Natural killer cell (primary cell): ENCODE measurements at regions not wholly inside any gene's neighbourhood (a gene's known extent, or its start where the extent isn't known, plus 50 kb on each side); places are given as distances from the start of the nearest gene placed in this dataset.

ENCODE experiments used
- ATAC-seq, 3 donors: fragments of 150-1000 bp in 2 of 3; fragments of 200-7000 bp in 1 of 3; cut with Tn5 transposase; 1 replicate in 1 of 3; 2 replicates in 2 of 3; pipeline ENCODE4 v1.10.0; 2021; ENCODE audit warnings: mild to moderate bottlenecking in 2 of 3, moderate library complexity in 2 of 3
- DNase-seq, 2 donors: peaks; one replicate each; pipeline versions ENCODE4 v3.0.0 to v3.0.0-alpha.2; 2013 to 2021; ENCODE audit warnings: mixed read lengths in 1 of 2
- H3K27ac ChIP-seq: one replicate; pipeline ENCODE4 v1.5.1; 2013; ENCODE audit warnings: mild to moderate bottlenecking, low read length
- H3K27me3 ChIP-seq: one replicate; pipeline ENCODE4 v1.6.1; 2013; ENCODE audit warnings: low read length; ENCODE audit not compliant: control insufficient read depth, insufficient read depth
- H3K36me3 ChIP-seq: one replicate; pipeline ENCODE4 v1.6.1; 2013; ENCODE audit warnings: low read length; ENCODE audit not compliant: control insufficient read depth, insufficient read depth
- H3K4me1 ChIP-seq: one replicate; pipeline ENCODE4 v1.6.1; 2013; ENCODE audit warnings: low read length; ENCODE audit not compliant: control insufficient read depth, insufficient read depth
- H3K4me3 ChIP-seq: one replicate; pipeline ENCODE4 v1.5.1; 2013; ENCODE audit warnings: low read length
- H3K9me3 ChIP-seq: one replicate; pipeline ENCODE4 v1.6.1; 2013; ENCODE audit warnings: low read length; ENCODE audit not compliant: control insufficient read depth, insufficient read depth
- H3K27ac Mint-ChIP-seq, 2 donors: one replicate each; pipeline ENCODE4 v1.8.0; 2022; ENCODE audit warnings: mild to moderate bottlenecking in 2 of 2, mixed read lengths in 2 of 2, moderate library complexity in 1 of 2
- H3K27me3 Mint-ChIP-seq, 2 donors: one replicate each; pipeline ENCODE4 v1.8.0; 2022; ENCODE audit warnings: low read depth in 2 of 2, mixed read lengths in 2 of 2
- H3K36me3 Mint-ChIP-seq: one replicate; pipeline ENCODE4 v1.8.0; 2022; ENCODE audit warnings: mixed read lengths
- H3K4me1 Mint-ChIP-seq, 2 donors: one replicate each; pipeline ENCODE4 v1.8.0; 2022; ENCODE audit warnings: mixed read lengths in 2 of 2
- H3K4me3 Mint-ChIP-seq: one replicate; pipeline ENCODE4 v1.8.0; 2022; ENCODE audit warnings: mild to moderate bottlenecking, moderate library complexity, mixed read lengths
- H3K9me3 Mint-ChIP-seq, 2 donors: one replicate each; pipeline ENCODE4 v1.8.0; 2022; ENCODE audit warnings: mixed read lengths in 2 of 2
- WGBS: methylation state at CpG from one replicate; pipeline ENCODE4 v1.1.7; 2013; ENCODE audit warnings: missing lambda C conversion rate; ENCODE audit not compliant: insufficient coverage; 5-methylcytosine and 5-hydroxymethylcytosine counted together
- intact Hi-C: fragments of 100-400 bp; cut with micrococcal nuclease; formaldehyde crosslinking; loops from one replicate; pipeline ENCODE4 v1.14.2; 2022
- TF ChIP-seq, protein P1 (sequence below): fragments of 200-600 bp; IDR thresholded peaks from one replicate; pipeline ENCODE4 v1.8.0; 2022; ENCODE audit warnings: antibody characterized with exemption

DNA sequence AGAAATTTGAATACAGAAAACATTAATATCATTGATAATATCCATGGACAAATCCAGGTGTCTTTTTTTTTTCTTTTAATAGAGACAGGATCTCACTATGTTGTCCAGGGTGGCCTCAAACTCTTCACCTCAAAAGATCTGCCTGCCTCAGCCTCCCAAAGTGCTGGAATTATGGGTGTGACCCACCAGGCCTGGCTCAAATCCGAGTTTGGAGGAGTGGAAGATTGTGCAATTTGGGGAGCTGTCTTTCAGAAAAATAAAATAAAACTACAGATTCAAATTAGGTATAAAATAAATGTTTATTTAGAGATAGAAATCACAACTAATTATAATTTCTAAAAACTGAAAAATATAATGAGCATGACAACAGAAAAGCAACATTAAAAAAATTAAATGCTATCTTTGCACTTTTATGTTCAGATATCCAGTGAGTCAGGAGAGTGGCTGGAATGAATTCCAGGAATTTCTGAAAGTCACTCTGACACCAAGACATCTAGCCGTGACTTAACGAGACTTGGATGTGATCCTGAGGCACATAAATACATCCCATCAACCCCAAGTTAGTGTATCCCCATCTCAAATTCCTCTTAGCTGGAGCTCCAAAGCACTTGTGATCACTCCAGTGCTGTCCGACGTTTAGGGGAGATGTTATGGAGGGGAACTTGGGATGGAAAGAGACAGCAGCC, 128.6 kb upstream of the THY1 start:
- H3K4me3 Mint-ChIP-seq: no peak overlapping the region
- Histone ChIP-seq H3K27me3 (no peaks in the 10 kb centered on the region), H3K27ac (no peak overlapping the region), H3K4me3 (no peak overlapping the region), H3K4me1 (no peaks in the 10 kb centered on the region), H3K9me3 (no peaks in the 10 kb centered on the region), H3K36me3 (no peaks in the 10 kb centered on the region)
- H3K27ac Mint-ChIP-seq: no peak overlapping the region
- DNase-seq: no peak
- no peaks in the 10 kb centered on the region for H3K4me1 Mint-ChIP-seq
- H3K36me3 Mint-ChIP-seq: no peaks in the 10 kb centered on the region
- intact Hi-C loops: no loop called here
- TF ChIP-seq, protein P1, sequence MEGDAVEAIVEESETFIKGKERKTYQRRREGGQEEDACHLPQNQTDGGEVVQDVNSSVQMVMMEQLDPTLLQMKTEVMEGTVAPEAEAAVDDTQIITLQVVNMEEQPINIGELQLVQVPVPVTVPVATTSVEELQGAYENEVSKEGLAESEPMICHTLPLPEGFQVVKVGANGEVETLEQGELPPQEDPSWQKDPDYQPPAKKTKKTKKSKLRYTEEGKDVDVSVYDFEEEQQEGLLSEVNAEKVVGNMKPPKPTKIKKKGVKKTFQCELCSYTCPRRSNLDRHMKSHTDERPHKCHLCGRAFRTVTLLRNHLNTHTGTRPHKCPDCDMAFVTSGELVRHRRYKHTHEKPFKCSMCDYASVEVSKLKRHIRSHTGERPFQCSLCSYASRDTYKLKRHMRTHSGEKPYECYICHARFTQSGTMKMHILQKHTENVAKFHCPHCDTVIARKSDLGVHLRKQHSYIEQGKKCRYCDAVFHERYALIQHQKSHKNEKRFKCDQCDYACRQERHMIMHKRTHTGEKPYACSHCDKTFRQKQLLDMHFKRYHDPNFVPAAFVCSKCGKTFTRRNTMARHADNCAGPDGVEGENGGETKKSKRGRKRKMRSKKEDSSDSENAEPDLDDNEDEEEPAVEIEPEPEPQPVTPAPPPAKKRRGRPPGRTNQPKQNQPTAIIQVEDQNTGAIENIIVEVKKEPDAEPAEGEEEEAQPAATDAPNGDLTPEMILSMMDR: no peak
- WGBS: 96% methylated on average over 2 of the region's 5 CpGs
- no peak for ATAC-seq
- no peaks in the 10 kb centered on the region for H3K9me3 Mint-ChIP-seq
- H3K27me3 Mint-ChIP-seq: peaks cover 0 to 3% of the 10 kb centered on the region in 2 donors

DNA sequence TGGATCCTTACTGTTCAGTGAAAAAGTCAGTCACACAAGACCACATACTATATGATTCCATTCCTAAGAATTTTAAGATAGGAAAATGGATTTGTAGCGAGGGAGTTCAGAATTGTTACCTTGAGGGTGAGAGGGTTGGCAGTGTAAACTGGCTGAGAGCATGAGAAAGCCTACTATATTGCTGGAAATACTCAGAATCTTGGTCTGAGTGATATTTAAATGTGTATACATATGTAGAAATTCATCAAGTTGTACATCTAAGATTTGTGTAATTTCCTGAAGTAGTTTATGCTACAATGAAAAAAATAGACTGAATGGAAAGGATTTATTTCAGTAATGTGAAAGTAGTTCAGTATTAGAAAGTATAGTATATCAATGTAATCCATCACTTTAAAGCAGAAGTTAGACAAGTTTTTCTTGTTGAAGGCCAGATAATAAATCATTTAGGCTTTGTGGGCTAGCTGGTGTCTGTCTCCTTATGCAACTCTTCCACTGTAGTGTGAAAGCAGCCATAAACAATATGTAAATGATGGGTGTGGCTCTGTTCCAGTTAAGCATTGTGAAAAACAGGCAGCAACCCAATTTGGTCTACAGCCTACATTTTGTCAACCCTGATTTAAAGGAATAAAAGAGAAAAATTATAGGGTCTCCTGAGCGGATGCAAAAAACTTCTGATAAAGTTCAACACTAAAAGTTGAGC, 127.2 kb upstream of the THY1 start:
- TF ChIP-seq, protein P1: no peak
- H3K36me3 Mint-ChIP-seq: no peaks in the 10 kb centered on the region
- H3K27ac ChIP-seq: no peak overlapping the region

DNA sequence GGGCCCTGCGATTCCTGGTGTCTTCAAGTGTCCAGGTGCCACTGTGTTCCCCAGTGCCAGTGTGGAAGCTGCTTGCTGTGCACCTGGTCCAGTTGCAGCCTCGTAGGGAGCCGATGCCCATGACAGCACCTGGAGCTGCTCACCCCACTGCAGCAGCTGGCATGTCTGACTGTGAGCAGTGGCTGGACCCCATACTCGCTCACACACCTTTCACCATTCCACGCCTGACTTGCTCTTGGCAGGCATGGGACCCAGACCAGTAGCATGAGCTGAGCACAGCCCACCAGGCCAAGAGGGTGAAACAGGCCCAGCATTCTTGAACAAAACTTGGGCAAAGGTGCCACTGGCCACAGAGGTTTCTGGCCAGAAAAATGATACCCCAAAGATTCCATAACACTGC, 124.5 kb upstream of the THY1 start:
- H3K27me3 Mint-ChIP-seq: peaks cover 0 to 1% of the 10 kb centered on the region in 2 donors
- TF ChIP-seq, protein P1: no peak
- Histone ChIP-seq H3K4me3 (no peak overlapping the region), H3K27ac (no peak overlapping the region), H3K9me3 (no peaks in the 10 kb centered on the region), H3K36me3 (no peaks in the 10 kb centered on the region), H3K27me3 (no peaks in the 10 kb centered on the region), H3K4me1 (no peaks in the 10 kb centered on the region)
- DNase-seq: no peak
- intact Hi-C loops: no loop called here
- no peak overlapping the region for H3K27ac Mint-ChIP-seq
- H3K9me3 Mint-ChIP-seq: no peaks in the 10 kb centered on the region
- no peak overlapping the region for H3K4me3 Mint-ChIP-seq
- H3K36me3 Mint-ChIP-seq: no peaks in the 10 kb centered on the region
- WGBS: 82% methylated on average over 5 of the region's 5 CpGs
- ATAC-seq: no peak
- no peaks in the 10 kb centered on the region for H3K4me1 Mint-ChIP-seq

More for the DNA sequence above, 127.2 kb upstream of the THY1 start:
- H3K4me1 Mint-ChIP-seq: no peaks in the 10 kb centered on the region
- no peaks in the 10 kb centered on the region for H3K36me3 ChIP-seq
- H3K4me1 ChIP-seq: no peaks in the 10 kb centered on the region
- H3K27ac Mint-ChIP-seq: no peak overlapping the region
- H3K27me3 ChIP-seq: no peaks in the 10 kb centered on the region
- H3K27me3 Mint-ChIP-seq: peaks cover 0 to 3% of the 10 kb centered on the region in 2 donors
- no peak overlapping the region for H3K4me3 ChIP-seq
- DNase-seq: no peak
- no peak for ATAC-seq
- WGBS: 42% methylated on average over 2 of the region's 2 CpGs
- H3K9me3 Mint-ChIP-seq: no peaks in the 10 kb centered on the region
- intact Hi-C loops: no loop called here
- H3K4me3 Mint-ChIP-seq: no peak overlapping the region
- H3K9me3 ChIP-seq: no peaks in the 10 kb centered on the region
